ENCODE measurements at regions not wholly inside any gene's neighbourhood (a gene's known extent, or its start where the extent isn't known, plus 50 kb on each side); places are given as distances from the start of the nearest gene placed in this dataset.

DNA sequence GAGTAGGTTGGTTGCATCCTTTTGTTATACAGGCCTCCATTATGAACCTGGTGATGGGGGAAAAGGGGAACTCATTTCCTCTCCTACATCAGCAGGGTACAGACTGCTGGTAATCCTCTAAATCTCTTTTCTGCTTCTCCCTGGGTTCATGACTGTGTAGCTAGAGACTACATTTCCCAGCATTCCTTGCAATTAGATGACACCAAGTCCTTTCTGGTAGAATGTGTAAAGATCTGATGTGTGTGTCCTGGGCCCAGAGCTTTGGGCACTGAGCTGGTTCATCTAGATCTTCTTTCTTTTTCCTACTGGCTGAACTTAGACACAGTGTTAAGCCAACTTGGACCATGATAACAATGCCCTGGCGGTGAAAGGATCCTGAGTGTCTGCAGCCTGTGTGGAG lies 104.7 kb upstream of the IFNGR1 start:
- DNase-seq (ENCODE audit: low read depth) (peak; percentile 17), FAIRE-seq (no peak)
- TF ChIP-seq, protein P1, sequence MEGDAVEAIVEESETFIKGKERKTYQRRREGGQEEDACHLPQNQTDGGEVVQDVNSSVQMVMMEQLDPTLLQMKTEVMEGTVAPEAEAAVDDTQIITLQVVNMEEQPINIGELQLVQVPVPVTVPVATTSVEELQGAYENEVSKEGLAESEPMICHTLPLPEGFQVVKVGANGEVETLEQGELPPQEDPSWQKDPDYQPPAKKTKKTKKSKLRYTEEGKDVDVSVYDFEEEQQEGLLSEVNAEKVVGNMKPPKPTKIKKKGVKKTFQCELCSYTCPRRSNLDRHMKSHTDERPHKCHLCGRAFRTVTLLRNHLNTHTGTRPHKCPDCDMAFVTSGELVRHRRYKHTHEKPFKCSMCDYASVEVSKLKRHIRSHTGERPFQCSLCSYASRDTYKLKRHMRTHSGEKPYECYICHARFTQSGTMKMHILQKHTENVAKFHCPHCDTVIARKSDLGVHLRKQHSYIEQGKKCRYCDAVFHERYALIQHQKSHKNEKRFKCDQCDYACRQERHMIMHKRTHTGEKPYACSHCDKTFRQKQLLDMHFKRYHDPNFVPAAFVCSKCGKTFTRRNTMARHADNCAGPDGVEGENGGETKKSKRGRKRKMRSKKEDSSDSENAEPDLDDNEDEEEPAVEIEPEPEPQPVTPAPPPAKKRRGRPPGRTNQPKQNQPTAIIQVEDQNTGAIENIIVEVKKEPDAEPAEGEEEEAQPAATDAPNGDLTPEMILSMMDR (IDR thresholded peaks at IDR 0.05; ENCODE audit: insufficient read depth, low read length, severe bottlenecking), result no peak
- H3K36me3 ChIP-seq (ENCODE audit: control insufficient read depth, insufficient read depth, low read length), result no peaks in the 10 kb centered on the region
- no peak overlapping the region for H3K4me3 ChIP-seq (ENCODE audit: low read depth, low read length)
- no peaks in the 10 kb centered on the region for H3K27me3 ChIP-seq (ENCODE audit: control insufficient read depth, insufficient read depth, low read length)

DNA sequence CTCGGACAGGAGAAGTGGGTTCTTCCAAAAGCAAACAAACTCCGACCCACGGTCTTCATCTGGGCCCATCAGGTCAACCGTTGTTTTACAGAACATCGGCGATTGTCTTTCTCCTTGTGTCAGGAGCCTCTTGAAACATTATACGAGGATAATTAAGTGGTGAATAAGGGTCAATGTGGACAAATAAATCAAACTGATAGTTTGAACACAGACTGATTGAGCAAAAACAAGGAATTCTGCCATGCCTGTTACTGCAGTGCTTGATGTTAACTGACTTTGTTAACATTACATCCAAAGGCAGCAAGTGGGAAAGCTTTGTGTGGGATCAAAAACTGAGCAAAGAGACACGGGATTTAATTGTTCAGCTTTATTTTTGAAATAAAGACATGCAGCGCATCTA lies 101.1 kb upstream of the IFNGR1 start:
- no peaks in the 10 kb centered on the region for H3K36me3 ChIP-seq (ENCODE audit: control insufficient read depth, insufficient read depth, low read length)
- TF ChIP-seq, protein P1 (IDR thresholded peaks at IDR 0.05; ENCODE audit: insufficient read depth, low read length, severe bottlenecking), result no peak
- no peak for DNase-seq (ENCODE audit: low read depth)
- FAIRE-seq, result no peak
- no peak overlapping the region for H3K4me3 ChIP-seq (ENCODE audit: low read depth, low read length)
- H3K27me3 ChIP-seq (ENCODE audit: control insufficient read depth, insufficient read depth, low read length), result no peaks in the 10 kb centered on the region

DNA sequence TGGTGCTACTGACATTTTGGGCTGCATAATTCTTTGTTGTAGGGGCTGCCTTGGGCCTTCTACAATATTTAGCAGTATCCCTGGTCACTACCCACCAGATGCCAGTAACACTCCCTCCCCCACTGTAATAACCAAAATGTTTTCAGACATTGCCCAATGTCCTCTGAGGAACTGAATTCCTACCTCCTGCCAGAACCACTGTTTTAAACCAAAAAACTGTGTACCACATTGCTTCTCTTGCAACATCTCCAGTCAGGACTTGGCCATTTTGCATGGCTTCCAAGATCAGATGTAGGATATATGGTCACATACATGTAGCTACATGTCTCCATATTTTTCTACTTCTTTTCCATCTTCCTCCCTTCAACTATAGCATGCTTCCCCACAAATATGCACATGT lies 97.4 kb upstream of the IFNGR1 start:
- FAIRE-seq (no peak), DNase-seq (ENCODE audit: low read depth) (no peak)
- no peaks in the 10 kb centered on the region for H3K36me3 ChIP-seq (ENCODE audit: control insufficient read depth, insufficient read depth, low read length)
- TF ChIP-seq, protein P1 (IDR thresholded peaks at IDR 0.05; ENCODE audit: insufficient read depth, low read length, severe bottlenecking), result no peak
- H3K27me3 ChIP-seq (ENCODE audit: control insufficient read depth, insufficient read depth, low read length), result no peaks in the 10 kb centered on the region
- H3K4me3 ChIP-seq (ENCODE audit: low read depth, low read length), result no peak overlapping the region

DNA sequence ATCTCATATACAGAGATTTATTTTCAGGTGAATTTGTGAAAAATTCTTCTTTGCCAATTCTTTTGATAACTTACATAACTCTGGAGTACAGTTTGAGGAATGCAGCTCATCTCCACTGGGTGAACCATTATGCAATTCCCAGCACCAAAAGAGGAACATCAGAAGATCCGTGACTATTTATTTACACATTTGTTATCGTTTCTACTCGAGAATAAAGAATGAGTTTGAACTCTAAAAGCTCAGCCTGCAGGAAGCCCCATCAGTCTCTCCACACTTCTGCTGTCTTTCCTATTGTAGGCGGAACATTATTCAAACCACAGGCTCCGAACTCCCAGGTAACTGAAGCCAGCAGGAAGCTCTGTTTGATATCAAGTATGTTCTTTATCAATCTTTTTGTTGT lies 95.9 kb upstream of the IFNGR1 start:
- no peaks in the 10 kb centered on the region for H3K27me3 ChIP-seq (ENCODE audit: control insufficient read depth, insufficient read depth, low read length)
- DNase-seq (ENCODE audit: low read depth) (no peak), FAIRE-seq (no peak)
- TF ChIP-seq, protein P1 (IDR thresholded peaks at IDR 0.05; ENCODE audit: insufficient read depth, low read length, severe bottlenecking), result no peak
- no peak overlapping the region for H3K4me3 ChIP-seq (ENCODE audit: low read depth, low read length)
- H3K36me3 ChIP-seq (ENCODE audit: control insufficient read depth, insufficient read depth, low read length), result no peaks in the 10 kb centered on the region

DNA sequence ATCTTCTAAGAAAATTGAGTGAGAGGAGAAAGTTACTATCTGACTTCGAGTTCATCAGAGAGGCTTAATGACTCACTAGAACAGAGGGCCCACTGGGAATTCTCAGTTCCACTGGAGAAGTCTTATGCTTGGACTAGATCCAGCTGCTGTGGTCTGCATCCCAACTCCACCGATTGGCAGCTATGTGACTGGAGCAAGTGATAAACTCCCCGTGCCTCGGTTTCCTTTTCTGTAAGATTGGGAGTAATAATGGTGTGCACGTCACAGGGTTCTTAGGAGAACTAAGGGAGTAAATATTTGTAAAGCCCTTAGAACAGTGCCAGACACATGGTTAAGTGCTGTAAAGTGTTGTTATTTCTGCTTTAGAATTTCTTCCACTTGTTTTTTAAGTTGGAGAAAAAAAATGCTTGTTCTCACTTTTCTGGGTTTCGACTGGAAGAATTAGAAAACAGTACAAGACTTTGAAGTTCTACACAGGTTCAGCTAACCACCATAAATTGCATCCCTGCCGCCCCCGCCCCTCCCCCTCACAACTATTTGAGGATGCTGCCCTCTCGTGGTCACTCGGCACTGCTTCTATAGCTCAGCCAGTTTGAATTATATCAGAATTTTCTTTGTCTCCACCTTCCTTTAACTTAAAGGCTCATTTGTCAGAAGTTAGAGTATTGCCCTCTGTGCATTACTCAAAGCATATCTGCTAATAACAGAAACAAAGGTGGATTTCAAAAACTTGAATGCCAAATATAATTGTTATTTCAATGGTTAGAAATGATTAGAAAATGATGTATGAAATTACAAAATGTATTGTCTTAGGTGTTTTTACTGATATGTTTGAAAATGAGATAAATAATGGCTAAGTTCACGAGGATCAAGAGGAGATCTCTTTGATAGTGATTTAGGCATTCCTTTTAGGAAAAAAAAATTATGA lies 95.0 kb upstream of the IFNGR1 start:
- no peaks in the 10 kb centered on the region for H3K27me3 ChIP-seq (ENCODE audit: control insufficient read depth, insufficient read depth, low read length)
- DNase-seq (ENCODE audit: low read depth) (peak; percentile 37), FAIRE-seq (no peak)
- H3K36me3 ChIP-seq (ENCODE audit: control insufficient read depth, insufficient read depth, low read length), result no peaks in the 10 kb centered on the region
- TF ChIP-seq, protein P1 (IDR thresholded peaks at IDR 0.05; ENCODE audit: insufficient read depth, low read length, severe bottlenecking), result peak; percentile 68
- no peak overlapping the region for H3K4me3 ChIP-seq (ENCODE audit: low read depth, low read length)

Data from bronchial epithelial cell (primary cell).